ENCODE measurements at regions not wholly inside any gene's neighbourhood (a gene's known extent, or its start where the extent isn't known, plus 50 kb on each side); places are given as distances from the start of the nearest gene placed in this dataset.

DNA sequence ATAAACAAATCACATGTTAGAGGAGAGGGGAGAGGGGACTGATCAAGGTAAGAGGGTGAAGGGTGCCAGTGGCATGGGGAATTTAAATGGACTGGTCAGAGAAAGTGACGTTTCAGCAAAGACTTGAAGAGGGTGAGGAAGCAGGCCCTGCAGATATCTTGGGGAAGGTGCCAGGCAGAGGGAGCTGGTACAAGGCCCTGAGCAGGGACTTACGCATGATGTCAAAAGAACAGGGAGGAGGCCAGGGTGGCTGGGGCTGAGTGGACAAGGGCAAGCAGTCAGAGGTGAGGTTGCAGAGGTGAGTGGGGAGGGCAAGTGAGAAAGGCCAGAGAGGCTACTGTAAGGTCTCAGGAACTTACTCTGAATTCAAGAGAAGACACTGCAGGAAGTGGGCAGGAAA lies 53.3 kb upstream of the RMP24 start:
- TF ChIP-seq, protein P1, sequence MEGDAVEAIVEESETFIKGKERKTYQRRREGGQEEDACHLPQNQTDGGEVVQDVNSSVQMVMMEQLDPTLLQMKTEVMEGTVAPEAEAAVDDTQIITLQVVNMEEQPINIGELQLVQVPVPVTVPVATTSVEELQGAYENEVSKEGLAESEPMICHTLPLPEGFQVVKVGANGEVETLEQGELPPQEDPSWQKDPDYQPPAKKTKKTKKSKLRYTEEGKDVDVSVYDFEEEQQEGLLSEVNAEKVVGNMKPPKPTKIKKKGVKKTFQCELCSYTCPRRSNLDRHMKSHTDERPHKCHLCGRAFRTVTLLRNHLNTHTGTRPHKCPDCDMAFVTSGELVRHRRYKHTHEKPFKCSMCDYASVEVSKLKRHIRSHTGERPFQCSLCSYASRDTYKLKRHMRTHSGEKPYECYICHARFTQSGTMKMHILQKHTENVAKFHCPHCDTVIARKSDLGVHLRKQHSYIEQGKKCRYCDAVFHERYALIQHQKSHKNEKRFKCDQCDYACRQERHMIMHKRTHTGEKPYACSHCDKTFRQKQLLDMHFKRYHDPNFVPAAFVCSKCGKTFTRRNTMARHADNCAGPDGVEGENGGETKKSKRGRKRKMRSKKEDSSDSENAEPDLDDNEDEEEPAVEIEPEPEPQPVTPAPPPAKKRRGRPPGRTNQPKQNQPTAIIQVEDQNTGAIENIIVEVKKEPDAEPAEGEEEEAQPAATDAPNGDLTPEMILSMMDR (IDR thresholded peaks at IDR 0.05), result no peak
- TF ChIP-seq POLR2A (IDR thresholded peaks at IDR 0.05), result no peak
